Right lung (tissue), 2 donors: ENCODE measurements at regions not wholly inside any gene's neighbourhood (a gene's known extent, or its start where the extent isn't known, plus 50 kb on each side); places are given as distances from the start of the nearest gene placed in this dataset.

ENCODE experiments used
- DNase-seq, 2 donors: peaks; one replicate each; pipeline ENCODE4 v3.0.0-alpha.2; 2013

DNA sequence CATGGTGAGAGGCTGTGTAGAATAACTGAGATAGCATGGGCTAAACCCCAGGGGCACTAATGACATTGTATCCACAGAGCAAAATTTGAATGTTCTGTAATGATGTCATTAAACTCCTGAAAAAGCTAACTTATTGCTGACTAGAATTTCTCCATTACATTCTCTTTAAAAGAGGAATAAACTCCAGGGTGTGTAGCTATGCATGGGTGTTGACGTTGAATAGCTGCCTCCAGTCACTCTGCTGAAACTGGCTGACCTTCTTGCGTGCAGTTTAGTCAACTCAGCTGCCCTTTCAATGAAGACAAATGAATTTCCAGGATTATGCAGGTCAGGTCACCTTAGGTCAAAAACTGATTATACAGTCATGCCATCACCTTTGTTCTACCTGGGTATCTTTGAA is 617.5 kb upstream of the WWC1 start:
- DNase-seq = no peak

DNA sequence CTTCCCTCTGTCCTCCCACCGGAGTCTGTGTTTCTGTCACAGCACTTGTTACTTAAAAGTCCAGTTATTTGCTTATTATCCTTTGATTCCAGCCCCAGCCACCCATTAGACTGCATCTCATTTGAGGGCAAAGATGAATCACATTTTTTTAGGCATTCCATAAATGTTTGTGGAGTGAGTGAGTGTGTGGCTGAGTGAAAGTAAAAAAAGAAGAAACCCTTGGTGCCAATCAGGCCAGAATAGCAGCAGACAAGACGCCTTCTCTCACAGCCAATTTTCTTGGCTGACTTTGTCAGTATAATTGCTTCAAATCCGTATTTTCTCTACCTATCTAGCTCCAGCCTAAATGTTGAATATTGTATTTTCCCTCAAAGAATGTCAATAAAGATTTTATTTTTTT is 613.0 kb upstream of the WWC1 start:
- DNase-seq = no peak

DNA sequence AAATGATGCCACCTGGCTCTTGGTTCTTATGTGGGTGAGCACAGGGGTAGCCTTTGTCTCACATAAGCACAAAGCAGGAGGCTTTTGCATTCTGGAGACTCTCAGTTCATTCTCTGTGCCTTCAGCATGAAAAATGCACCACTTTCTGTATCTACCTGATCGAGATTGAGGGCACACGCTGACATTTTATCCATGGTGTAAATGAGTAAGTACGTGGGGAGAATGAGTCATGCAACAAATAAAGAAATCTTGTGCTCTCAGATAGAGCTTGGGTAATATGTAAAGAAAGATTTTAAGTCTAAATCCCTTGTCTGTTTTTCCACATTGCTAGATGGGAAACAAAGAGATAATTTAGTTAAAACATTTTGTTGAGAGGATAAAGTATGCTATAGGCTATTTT is 607.2 kb upstream of the WWC1 start:
- DNase-seq = no peak

DNA sequence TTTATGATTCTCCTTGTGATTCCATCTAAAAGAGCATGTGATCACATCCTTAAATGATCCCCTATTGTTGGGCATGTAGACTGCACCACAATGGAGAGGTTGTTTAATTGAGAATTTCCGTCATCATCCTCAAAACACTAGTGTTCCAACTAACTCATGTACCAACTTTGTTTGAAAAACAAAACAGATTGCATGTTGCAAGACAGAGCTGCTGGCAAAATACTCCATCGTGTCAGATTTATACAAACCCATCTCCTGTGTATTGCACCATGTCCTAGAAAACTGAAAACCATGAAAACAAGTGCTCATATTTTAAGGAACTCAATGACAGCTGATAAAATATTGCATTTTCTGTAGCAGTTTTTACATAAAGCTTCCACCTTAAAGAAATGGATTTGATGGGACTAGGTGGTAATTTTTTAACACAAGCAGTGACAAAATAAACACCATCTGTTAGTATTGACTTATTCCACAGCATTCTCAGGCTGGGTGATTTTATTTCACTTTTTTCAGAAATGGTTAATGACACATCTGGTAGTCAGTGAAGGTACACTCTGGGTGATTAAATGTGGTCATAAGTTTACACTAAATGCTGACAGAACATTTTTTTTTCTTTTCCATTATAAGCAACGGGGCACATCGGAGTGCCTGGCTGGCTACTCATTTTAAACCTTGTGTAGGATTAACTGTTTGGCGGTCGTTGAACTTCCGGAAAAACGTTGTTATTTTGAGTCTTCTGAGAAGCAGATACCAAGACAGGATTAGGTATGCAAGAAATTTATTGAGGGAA is 602.9 kb upstream of the WWC1 start:
- DNase-seq = no peak

DNA sequence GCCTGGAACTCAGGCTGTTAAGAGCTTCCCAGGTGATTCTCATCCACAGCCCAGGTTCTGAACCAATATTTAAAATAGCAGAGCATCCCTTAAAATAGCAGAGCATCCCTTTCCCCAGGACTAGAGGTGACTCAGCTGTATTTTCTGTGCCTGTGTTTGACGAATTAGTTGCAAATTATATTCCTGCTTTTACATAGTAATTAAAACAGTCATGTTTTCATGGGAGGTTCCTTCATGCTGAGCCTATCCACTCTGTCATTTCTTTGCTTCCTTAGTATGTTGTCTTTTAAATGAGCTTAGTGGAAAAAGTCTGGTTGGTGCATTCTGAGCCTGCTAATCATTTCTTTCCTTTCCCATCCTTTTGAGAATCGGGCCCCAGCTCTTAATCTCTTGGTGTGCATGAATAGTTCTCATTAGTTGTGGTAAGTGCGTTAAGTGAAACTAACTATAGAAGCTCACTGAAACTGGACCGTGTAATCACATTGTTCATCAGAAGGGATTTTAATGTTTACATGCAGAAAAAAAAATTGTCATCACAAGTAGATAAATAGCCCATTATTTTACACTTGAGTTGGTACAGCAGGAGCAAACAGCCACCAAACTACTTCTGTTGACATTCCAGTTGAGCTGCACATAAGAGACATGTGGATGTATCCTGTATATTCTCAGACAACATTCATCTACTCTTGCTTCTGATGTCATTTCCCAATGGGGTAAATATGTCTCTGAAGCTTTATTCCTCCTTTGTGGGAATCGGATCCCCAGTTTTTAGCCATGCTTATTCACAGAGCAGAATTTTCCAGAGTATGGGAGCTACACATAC is 596.9 kb upstream of the WWC1 start:
- no peak for DNase-seq

DNA sequence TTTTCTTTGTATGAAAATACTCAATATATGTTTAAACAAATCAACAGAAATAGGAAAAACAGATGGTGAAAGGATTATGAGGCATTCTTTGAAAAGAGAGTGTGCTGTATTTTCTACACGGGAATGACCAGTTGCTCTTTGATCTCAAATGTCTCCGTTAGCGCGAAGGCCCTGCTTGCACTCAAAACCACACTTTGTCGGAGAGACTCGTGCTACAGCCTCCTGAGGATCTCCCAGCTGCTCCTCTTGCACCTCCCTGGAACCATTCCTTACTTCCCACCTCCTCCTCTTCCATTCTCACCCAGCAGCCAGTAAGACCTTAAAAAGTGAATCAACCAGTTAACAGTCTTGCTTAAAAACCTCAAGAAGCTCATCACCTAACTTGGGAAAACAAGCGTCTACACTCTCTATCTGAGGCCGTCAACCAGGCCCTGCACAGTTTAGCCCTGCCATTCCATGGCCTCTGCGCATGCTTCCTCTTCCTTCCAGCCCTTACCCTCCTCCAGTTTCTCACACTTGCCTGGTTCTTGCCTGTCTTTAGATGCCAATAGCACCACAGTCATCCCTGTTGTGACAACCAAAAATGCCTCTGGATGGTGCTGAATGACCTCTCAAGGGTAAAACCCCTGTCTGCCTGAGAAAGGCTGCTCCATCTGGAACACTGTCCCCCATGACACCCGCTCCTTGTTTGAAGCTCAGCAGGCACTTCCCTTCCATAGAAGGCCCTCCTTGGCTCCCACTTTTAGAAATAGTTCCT is 594.7 kb upstream of the WWC1 start:
- no peak for DNase-seq

DNA sequence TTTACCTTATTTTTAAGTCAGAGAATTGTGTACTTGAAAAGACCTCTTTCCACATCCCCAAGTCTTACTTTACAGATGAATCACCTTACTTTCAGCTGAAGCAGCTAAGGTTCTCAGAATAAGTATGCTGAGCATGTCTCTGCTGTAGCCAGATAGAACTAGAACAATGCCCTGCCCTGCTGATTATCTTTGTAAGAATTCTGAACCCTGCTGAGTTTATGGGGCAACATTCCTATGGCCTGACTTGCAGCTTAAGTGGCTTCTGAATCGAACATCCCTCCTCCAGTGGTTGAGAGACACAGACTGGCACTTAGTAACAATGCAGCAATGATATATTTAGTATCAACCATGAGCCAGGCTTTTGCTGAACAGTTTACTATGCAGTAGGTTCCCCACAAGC is 592.0 kb upstream of the WWC1 start:
- no peak for DNase-seq

DNA sequence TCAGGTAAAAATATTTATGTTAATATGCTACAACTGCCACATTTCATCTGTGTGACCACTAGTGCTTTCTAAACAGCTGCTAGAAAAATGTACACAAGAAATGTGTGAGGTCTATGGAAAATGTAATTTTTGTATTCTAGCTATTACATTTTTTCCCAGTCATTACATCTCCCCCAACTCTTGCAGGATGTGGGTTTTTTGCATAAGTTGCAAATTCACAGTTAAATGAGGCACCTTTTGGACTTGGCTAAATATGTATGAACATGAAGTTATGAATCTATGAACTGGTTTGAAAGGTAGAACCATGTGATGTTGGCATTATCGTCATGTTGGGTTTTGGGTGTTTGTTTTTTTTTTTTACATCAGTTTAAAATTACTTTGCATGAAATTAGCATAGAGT is 590.4 kb upstream of the WWC1 start:
- DNase-seq = no peak

DNA sequence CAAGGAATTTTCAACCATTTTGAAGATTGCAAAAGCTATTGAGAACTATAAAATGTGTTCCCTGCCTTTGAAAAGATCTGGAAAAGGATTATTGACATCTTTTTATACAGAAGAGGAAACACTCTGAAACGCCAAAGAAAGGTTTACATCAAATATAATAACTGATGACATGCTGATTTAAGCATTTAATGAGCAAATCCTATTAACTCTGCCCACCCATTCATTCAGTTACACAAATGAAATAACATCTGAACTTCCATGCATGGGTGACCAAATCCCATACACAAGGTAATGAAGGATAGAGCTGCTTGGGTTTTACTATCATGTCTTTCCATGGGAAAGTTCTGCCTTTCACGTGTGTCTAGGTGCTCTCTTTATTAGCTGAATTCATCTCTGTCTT is 589.4 kb upstream of the WWC1 start:
- no peak for DNase-seq

DNA sequence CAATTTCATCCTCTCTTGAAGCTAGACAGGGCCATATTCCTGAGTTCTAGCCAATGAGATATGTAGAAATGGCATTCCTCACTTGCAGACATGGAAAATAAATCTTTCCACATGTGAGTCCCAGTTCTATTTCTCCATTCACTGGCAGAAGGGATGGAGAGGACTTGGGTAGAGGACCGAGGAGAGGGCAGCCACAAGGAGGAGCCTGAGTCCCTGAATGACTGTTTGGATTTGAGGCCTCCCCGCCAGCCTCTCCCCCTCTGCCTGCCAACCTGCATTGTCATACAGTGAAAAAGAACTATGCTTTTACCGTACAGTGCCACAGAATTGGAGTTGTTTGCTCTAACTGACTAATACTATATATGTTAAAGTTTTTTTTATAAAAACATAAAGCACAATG is 583.0 kb upstream of the WWC1 start:
- DNase-seq = no peak

DNA sequence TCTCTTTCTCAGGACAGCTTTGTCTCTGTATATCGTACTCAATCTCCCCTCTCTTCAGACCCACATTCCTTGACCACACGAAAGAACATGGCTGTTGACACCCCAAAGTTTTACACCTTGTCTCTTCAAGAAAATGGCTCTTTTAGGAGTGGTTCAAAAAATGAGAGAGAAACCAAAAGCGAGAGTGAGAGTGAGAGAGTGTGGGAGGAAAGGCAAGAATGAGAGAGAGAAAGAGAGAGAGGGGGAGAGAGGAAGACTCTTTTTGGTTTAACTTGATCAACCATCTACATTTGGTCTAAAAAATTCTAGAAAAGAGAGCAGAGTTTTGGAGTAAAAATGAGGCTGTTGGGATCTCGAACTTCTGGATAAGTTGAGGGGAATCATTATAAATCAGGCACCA is 581.8 kb upstream of the WWC1 start:
- no peak for DNase-seq

DNA sequence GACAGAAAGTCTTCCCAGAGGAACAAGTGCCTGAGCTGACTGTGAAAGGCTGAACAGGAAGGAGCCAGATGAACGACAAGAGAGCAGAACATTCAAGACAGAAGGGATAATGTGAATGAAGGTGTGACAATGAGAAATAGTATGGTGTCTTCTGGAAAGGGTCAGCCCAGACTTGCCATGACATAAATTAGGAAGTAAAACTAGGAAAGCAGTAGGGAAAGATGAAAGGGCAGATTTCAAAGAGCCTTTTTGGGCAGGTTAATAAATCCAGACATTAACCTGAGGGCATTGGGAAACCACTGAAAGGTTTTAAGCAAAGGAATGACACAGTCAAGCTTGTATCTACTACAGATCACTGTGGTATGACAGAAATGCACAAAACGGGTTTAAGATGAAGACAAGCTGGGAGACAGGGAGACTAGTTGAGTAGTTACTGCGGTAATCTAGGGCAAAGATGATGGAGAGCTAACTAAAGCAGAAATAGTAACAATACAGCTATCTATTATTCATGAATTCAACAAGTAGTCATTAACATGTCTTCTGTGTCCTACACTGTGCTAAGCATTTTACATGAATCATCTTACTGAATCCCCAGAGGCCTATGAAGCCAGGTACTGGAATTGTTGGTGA is 580.9 kb upstream of the WWC1 start:
- no peak for DNase-seq

DNA sequence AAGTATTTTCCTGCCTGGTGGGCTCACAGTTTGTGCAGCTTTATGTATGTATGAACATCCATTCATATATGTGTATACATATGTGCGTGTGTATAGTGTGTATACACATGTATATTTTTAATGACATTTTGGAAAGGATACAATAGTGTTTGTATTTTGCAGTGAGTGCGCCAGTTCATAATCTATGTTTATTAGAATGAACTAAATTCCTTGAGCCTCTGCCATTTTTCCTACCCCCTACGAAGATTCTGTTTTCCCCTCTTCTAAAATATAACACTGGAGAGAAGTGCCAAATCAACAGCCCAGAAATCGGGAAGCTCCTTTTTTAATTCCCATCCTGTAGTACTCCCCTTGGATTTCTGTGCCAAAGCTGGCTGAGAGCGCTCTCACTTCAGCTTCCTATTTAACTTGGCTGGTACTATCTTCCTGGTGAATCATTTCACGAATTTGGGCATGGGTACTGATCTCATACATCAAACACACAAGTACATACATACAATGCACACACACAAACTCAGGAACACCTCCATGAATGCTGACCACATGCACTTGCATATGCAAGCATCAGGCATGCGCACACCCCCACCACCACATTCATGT is 578.4 kb upstream of the WWC1 start:
- DNase-seq = no peak

DNA sequence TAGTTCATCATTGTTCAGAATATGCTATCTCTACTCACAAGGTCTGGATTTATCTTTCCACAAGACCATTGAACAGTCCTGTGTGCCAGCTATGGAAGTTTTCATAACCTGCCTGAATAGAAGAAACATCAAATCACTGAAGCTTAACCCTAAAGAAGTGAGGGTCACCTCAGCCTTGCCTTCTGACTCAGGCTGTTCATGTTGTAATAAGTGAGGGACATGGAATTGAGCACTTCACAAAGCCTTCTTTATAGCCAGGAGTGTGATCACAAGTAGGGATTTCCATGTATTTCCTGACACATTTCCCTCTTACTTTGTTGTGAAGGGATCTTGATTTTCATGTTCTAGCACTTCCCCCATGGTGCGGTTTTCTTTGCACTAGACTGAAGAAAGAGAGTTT is 577.5 kb upstream of the WWC1 start:
- DNase-seq = no peak

DNA sequence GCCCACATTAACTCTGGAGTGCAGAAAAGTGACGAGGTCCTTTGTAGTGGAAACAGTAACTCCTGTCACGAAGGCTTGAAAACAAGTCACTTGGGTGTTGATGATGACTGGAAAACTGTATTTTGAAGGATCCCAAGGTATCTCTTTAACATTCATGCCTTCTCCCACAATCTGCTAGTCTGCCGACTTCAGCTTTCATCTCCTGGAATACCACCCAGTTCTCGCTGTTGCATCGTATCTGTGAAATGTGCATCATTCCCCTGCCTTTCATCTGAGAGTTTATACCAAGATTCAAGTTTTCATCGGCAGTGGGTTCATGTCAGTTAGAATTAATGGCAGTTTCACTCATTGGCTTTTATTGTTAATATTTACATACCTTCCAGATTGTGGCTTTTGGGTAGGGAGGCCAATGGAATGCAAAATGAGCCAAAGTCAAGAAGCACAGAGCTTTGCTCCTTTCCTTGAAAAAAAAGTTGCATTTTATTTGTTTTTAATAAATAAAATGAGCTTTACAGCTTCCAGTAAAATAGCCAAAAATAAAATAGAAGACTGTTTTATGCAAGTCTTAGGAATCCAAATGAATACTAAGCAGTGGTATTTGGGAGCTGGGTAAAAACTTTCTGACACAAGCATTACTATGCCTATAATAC is 575.2 kb upstream of the WWC1 start:
- DNase-seq = no peak

DNA sequence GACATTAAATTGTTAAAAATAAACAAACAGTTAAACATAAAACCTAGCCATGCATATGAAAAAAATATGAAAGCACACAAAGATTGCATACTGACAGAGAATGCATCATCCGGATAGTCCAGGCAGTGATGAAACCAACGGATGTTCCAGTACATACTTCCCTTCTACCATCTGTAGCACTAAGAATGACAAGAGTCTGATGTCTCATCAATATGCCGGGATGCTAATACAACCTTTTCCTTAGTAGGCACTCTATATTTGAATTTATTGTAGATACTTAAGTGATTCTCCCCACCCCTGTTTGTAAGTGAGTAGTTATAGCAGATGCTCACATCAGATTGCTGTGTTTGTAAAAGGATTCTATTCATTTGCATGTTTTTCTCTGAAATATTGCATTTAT is 571.2 kb upstream of the WWC1 start:
- no peak for DNase-seq

DNA sequence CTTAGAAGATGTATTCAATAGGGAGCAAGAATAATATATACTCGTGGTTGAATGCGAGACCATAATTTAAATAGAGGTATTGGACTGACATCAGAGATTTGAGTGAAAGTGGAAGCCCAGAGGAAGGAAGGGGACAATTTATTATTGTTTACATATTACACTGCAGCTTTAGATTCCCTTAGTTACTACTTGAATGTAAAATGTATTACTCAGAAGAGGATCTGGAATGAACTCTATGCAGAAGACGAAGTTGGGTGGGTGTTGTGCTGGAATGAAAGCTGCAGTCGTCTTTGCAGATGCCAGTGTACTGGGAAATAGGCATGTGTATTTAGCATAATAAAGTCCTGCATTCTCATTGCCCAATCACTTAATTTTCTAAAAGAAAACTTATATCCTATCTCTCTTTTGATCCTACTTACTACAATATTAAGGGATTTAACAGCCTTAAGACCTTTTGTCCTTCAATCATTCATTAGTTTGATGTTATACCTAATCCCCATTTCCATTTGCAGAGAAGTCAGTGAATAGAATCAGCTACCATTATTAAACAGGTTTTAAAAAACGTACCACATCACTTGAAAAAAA is 570.7 kb upstream of the WWC1 start:
- no peak for DNase-seq

DNA sequence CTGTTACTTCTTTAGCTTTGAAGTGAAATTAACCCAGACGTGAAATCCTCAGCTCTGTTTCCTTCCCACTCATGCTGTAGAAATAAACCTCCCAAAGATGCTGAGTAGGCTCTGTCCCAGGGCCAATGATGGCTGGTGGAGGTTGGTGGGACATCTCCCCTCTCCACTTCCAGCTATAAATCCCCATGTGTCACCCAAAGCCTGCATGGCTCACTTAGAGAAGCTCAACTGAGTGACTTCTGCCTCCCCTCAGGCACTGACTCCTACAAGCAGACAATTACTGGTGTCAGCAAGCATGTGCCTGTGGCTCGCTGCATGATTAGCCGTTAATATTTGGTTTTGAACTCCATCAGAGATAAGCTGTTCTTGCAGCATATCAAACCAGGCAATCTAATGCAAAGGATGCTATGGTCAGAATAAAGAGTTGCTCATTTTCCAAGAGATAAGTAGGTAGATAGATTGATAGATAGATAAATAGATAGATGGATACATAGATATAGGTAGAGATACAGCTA is 569.5 kb upstream of the WWC1 start:
- DNase-seq = no peak

DNA sequence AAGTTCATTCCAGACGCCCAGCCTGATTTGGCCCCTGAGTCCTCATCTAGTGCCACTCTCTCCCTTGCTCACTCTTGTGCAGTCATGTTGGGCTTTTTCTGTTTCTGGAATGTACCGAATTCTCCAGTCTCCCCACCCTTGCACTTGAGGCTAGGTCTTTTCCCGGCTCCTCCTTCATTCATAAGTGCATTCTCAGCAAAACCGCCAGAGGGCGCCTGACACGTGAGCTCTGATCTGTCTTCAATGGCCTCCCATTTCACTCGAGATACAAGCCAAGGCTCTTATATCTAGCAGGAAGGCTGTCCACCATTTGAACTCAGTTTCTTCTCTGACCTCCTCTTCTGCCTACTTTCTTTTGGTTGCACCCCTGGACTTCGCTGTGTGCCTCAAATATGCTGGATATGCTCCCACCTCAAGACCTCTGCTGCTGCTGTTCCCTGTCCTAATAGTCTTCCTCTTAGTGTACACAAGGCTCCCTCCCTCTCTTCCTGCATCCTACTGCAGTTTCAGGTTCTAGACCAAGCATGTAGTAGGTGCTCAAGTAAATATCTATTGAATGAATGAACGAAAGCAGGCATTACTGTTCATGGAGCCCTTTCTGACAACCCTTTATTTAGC is 568.1 kb upstream of the WWC1 start:
- DNase-seq = peak; percentile 62 to 74

DNA sequence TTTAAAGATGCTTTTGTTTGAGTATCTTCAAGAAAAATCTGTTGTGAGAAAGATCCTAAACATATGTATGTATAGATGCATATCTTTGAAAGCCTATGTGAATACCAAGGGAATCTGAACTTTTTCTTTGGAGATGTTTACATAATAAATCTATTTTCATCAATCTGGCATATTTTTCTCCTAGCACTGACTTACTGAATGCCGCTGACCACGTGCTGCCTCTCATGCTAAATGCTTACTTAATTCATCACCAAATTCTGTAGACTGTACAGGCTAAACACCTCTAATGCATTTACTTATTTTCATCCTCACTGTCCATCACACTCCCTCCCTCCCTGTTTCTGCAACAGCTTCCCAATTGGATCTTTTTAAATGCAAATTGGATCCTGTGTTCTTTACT is 566.2 kb upstream of the WWC1 start:
- no peak for DNase-seq
